Mucosa of stomach (tissue), 1 donor: ENCODE measurements at regions not wholly inside any gene's neighbourhood (a gene's known extent, or its start where the extent isn't known, plus 50 kb on each side); places are given as distances from the start of the nearest gene placed in this dataset.

Experiments used
- H3K27me3 ChIP-seq: one replicate; pipeline ENCODE4 v1.7.0; 2013; ENCODE audit warnings: mild to moderate bottlenecking, low read length; ENCODE audit not compliant: control insufficient read depth, insufficient read depth
- H3K36me3 ChIP-seq: one replicate; pipeline ENCODE4 v1.7.0; 2013; ENCODE audit warnings: low read length; ENCODE audit not compliant: control insufficient read depth, insufficient read depth
- H3K4me1 ChIP-seq: one replicate; pipeline ENCODE4 v1.7.0; 2013; ENCODE audit warnings: mild to moderate bottlenecking, low read length; ENCODE audit not compliant: control insufficient read depth, insufficient read depth
- H3K4me3 ChIP-seq: one replicate; pipeline ENCODE4 v1.7.0; 2013; ENCODE audit warnings: low read length
- H3K9ac ChIP-seq: one replicate; pipeline ENCODE4 v1.7.0; 2013; ENCODE audit warnings: mild to moderate bottlenecking, low read length, moderate library complexity
- H3K9me3 ChIP-seq: one replicate; pipeline ENCODE4 v1.7.0; 2013; ENCODE audit warnings: mild to moderate bottlenecking, low read length, moderate library complexity; ENCODE audit not compliant: control insufficient read depth
- donor health status: Pancreatic carcinoma.

- Histone ChIP-seq H3K4me1 (no peaks in the 10 kb centered on the region), H3K27me3 (no peaks in the 10 kb centered on the region), H3K9ac (no peak overlapping the region), H3K4me3 (no peak overlapping the region), H3K36me3 (no peaks in the 10 kb centered on the region), H3K9me3 (no peaks in the 10 kb centered on the region)
Measured at GRCh38 chr22:47739291-47740015, 977.0 kb downstream of the TBC1D22A start.

- no peaks in the 10 kb centered on the region for H3K4me1 ChIP-seq
- H3K9me3 ChIP-seq: no peaks in the 10 kb centered on the region
- H3K27me3 ChIP-seq: no peaks in the 10 kb centered on the region
- H3K36me3 ChIP-seq: no peaks in the 10 kb centered on the region
- no peak overlapping the region for H3K4me3 ChIP-seq
- H3K9ac ChIP-seq: no peak overlapping the region
Measured at GRCh38 chr22:47738472-47739013, 976.1 kb downstream of the TBC1D22A start.

- Histone ChIP-seq H3K9me3 (no peaks in the 10 kb centered on the region), H3K36me3 (no peaks in the 10 kb centered on the region), H3K4me1 (no peaks in the 10 kb centered on the region), H3K4me3 (no peak overlapping the region), H3K27me3 (no peaks in the 10 kb centered on the region), H3K9ac (no peak overlapping the region)
Measured at GRCh38 chr22:47736186-47737034, 974.0 kb downstream of the TBC1D22A start.

GRCh38 chr22:47734511-47734910 lies 972.1 kb downstream of the TBC1D22A start:
- Histone ChIP-seq H3K9ac (no peak overlapping the region), H3K4me1 (no peaks in the 10 kb centered on the region), H3K27me3 (no peaks in the 10 kb centered on the region), H3K9me3 (no peaks in the 10 kb centered on the region), H3K36me3 (no peaks in the 10 kb centered on the region), H3K4me3 (no peak overlapping the region)

GRCh38 chr22:47727641-47728040 lies 965.2 kb downstream of the TBC1D22A start:
- H3K4me1 ChIP-seq: no peaks in the 10 kb centered on the region
- no peaks in the 10 kb centered on the region for H3K27me3 ChIP-seq
- no peak overlapping the region for H3K4me3 ChIP-seq
- no peaks in the 10 kb centered on the region for H3K9me3 ChIP-seq
- H3K36me3 ChIP-seq: no peaks in the 10 kb centered on the region
- H3K9ac ChIP-seq: no peak overlapping the region

- Histone ChIP-seq H3K27me3 (no peaks in the 10 kb centered on the region), H3K9ac (no peak overlapping the region), H3K36me3 (no peaks in the 10 kb centered on the region), H3K4me3 (no peak overlapping the region), H3K4me1 (no peaks in the 10 kb centered on the region), H3K9me3 (no peaks in the 10 kb centered on the region)
Measured at GRCh38 chr22:47724751-47725150, 962.3 kb downstream of the TBC1D22A start.

GRCh38 chr22:47724030-47724429 lies 961.6 kb downstream of the TBC1D22A start:
- Histone ChIP-seq H3K27me3 (no peaks in the 10 kb centered on the region), H3K4me1 (no peaks in the 10 kb centered on the region), H3K9me3 (no peaks in the 10 kb centered on the region), H3K4me3 (no peak overlapping the region), H3K9ac (no peak overlapping the region), H3K36me3 (no peaks in the 10 kb centered on the region)

- no peaks in the 10 kb centered on the region for H3K27me3 ChIP-seq
- H3K4me3 ChIP-seq: no peak overlapping the region
- H3K9ac ChIP-seq: no peak overlapping the region
- no peaks in the 10 kb centered on the region for H3K4me1 ChIP-seq
- H3K9me3 ChIP-seq: peaks cover 3% of the 10 kb centered on the region
- H3K36me3 ChIP-seq: no peaks in the 10 kb centered on the region
Measured at GRCh38 chr22:47718337-47718736, 955.9 kb downstream of the TBC1D22A start.

GRCh38 chr22:47716890-47717615 lies 954.6 kb downstream of the TBC1D22A start:
- H3K4me3 ChIP-seq: no peak overlapping the region
- H3K9me3 ChIP-seq: peaks cover 3% of the 10 kb centered on the region
- no peaks in the 10 kb centered on the region for H3K27me3 ChIP-seq
- H3K36me3 ChIP-seq: no peaks in the 10 kb centered on the region
- H3K9ac ChIP-seq: no peak overlapping the region
- no peaks in the 10 kb centered on the region for H3K4me1 ChIP-seq

GRCh38 chr22:47715866-47716578 lies 953.6 kb downstream of the TBC1D22A start:
- Histone ChIP-seq H3K36me3 (no peaks in the 10 kb centered on the region), H3K9ac (no peak overlapping the region), H3K4me3 (no peak overlapping the region), H3K9me3 (peaks cover 3% of the 10 kb centered on the region), H3K4me1 (no peaks in the 10 kb centered on the region), H3K27me3 (no peaks in the 10 kb centered on the region)

- H3K27me3 ChIP-seq: no peaks in the 10 kb centered on the region
- H3K9me3 ChIP-seq: peaks cover 3% of the 10 kb centered on the region
- H3K4me3 ChIP-seq: no peak overlapping the region
- H3K9ac ChIP-seq: no peak overlapping the region
- no peaks in the 10 kb centered on the region for H3K36me3 ChIP-seq
- no peaks in the 10 kb centered on the region for H3K4me1 ChIP-seq
Measured at GRCh38 chr22:47713941-47714340, 951.5 kb downstream of the TBC1D22A start.
